K562 (cell line): ENCODE measurements at regions not wholly inside any gene's neighbourhood (a gene's known extent, or its start where the extent isn't known, plus 50 kb on each side); places are given as distances from the start of the nearest gene placed in this dataset.

Experiments used
- ATAC-seq: fragments of 200-7000 bp; cut with Tn5 transposase; 3 replicates; pipeline ENCODE4 v1.9.1; 2020; ENCODE audit warnings: moderate library complexity
- BruUV-seq: library from RNA; stranded (reverse); fragments of 400-500 nt; replicated peaks from 2 replicates; lab custom pipeline; 2021; lab: Mats Ljungman, UMichigan
- CTCF ChIA-PET: fragments of 300-600 bp; formaldehyde crosslinking; extraction: SDS; loops from one replicate; lab custom pipeline; 2021; ENCODE audit warnings: low intra/inter-chr PET ratio; lab: Yijun Ruan, JAX
- POLR2A ChIA-PET: fragments of 300-600, 350-650 bp; sonication (Branson Sonifier 250); formaldehyde crosslinking; extraction: SDS; loops from one replicate; lab custom pipeline; 2021; ENCODE audit warnings: antibody characterized with exemption, inconsistent platforms; lab: Yijun Ruan, JAX
- DNase-seq, 4 experiments: peaks; one replicate each; pipeline versions ENCODE4 v3.0.0 to v3.0.0-alpha.2; 2011 to 2018; ENCODE audit warnings: low spot score in 3 of 4, mixed read lengths in 3 of 4; ENCODE audit errors: extremely low read depth in 1 of 4
- FAIRE-seq: peaks from 2 replicates; lab custom pipeline; 2011; peaks lifted over from hg19 to GRCh38; lab: Jason Lieb, UNC
- H2AFZ ChIP-seq: 2 replicates; pipeline ENCODE4 v1.6.0; 2011; ENCODE audit warnings: low read depth, low read length, control low read depth, inconsistent platforms
- H3K27ac ChIP-seq: fragments of 200-600 bp; 3 replicates; pipeline ENCODE4 v1.8.0; 2011; ENCODE audit warnings: low read depth, mild to moderate bottlenecking, control low read depth, inconsistent platforms, low read length, moderate library complexity, mixed read lengths; ENCODE audit errors: extremely low read depth
- H3K27me3 ChIP-seq, 2 experiments: fragments of 300-600 bp in 1 of 2; 2 replicates in 1 of 2; 3 replicates in 1 of 2; pipeline versions ENCODE4 v1.6.0 to v1.8.0; 2011; ENCODE audit warnings: inconsistent platforms in 2 of 2, low read length in 2 of 2, mild to moderate bottlenecking in 1 of 2, mixed read lengths in 1 of 2, moderate library complexity in 1 of 2; ENCODE audit not compliant: control insufficient read depth in 2 of 2, insufficient read depth in 2 of 2
- H3K36me3 ChIP-seq: fragments of 300-600 bp; 3 replicates; pipeline ENCODE4 v1.8.0; 2011; ENCODE audit warnings: mild to moderate bottlenecking, low read length, inconsistent platforms; ENCODE audit not compliant: control insufficient read depth, insufficient read depth
- H3K4me1 ChIP-seq, 2 experiments: fragments of 200-600 bp in 1 of 2; replicated peaks in 1 of 2; 2 replicates in 1 of 2; 3 replicates in 1 of 2; pipeline versions ENCODE4 v1.5.1 to v1.8.0; 2011; ENCODE audit warnings: inconsistent platforms in 2 of 2, low read length in 2 of 2, mild to moderate bottlenecking in 1 of 2, mixed read lengths in 1 of 2, moderate library complexity in 1 of 2; ENCODE audit not compliant: control insufficient read depth in 2 of 2, insufficient read depth in 2 of 2
- H3K4me2 ChIP-seq: 2 replicates; pipeline ENCODE4 v1.6.1; 2011; ENCODE audit warnings: low read length, control low read depth, inconsistent platforms, mixed read lengths; ENCODE audit not compliant: insufficient read depth
- H3K4me3 ChIP-seq: fragments of 200-600 bp; sonication (generic), shearing (Covaris generic); 2 replicates; pipeline ENCODE4 v1.5.1; 2016; ENCODE audit warnings: control low read depth, inconsistent platforms
- H3K79me2 ChIP-seq: fragments of 200-600 bp; 3 replicates; pipeline ENCODE4 v1.8.0; 2011; ENCODE audit warnings: low read length, inconsistent platforms; ENCODE audit not compliant: control insufficient read depth, insufficient read depth
- H3K9ac ChIP-seq, 2 experiments: 2 replicates each; pipeline versions ENCODE4 v1.6.0 to v1.6.1; 2011; ENCODE audit warnings: low read depth in 2 of 2, low read length in 2 of 2, control low read depth in 1 of 2, inconsistent platforms in 1 of 2, mild to moderate bottlenecking in 1 of 2, mixed read lengths in 1 of 2; ENCODE audit not compliant: insufficient read depth in 1 of 2
- H3K9me1 ChIP-seq: one replicate; pipeline ENCODE4 v1.6.0; 2011; ENCODE audit warnings: inconsistent platforms, mild to moderate bottlenecking, low read length, moderate library complexity; ENCODE audit not compliant: control insufficient read depth, insufficient read depth
- H3K9me3 ChIP-seq: replicated peaks from 2 replicates; pipeline ENCODE4 v1.5.1; 2011; ENCODE audit warnings: low read depth, low read length, inconsistent platforms; ENCODE audit not compliant: control insufficient read depth, insufficient read depth
- H4K20me1 ChIP-seq: replicated peaks from 2 replicates; pipeline ENCODE4 v1.6.1; 2011; ENCODE audit warnings: low read length, inconsistent platforms, mixed read lengths; ENCODE audit not compliant: control insufficient read depth, insufficient read depth
- ARID3A ChIP-seq: IDR thresholded peaks from 2 replicates; pipeline ENCODE4 v1.6.1; 2012; ENCODE audit warnings: low read depth, low read length, improper control_type of control experiment, borderline replicate concordance
- DEAF1 ChIP-seq: fragments of 450-650 bp; formaldehyde crosslinking; IDR thresholded peaks from 2 replicates; pipeline ENCODE4 v1.4.0; 2020; ENCODE audit warnings: mild to moderate bottlenecking, moderate library complexity
- DMBX1 ChIP-seq: fragments of 250-450 bp; sonication (Bioruptor Pico); IDR thresholded peaks from 2 replicates; pipeline ENCODE4 v1.8.0; 2022; ENCODE audit warnings: inconsistent platforms, mild to moderate bottlenecking, moderate library complexity, borderline replicate concordance
- ETV5 ChIP-seq: sonication (generic); formaldehyde crosslinking; IDR thresholded peaks from 2 replicates; pipeline ENCODE4 v1.4.0; 2020; ENCODE audit warnings: low read depth, mild to moderate bottlenecking, missing genetic modification reagents
- ZBTB1 ChIP-seq: sonication (generic); formaldehyde crosslinking; IDR thresholded peaks from 2 replicates; pipeline ENCODE4 v1.8.1; 2023; ENCODE audit warnings: missing genetic modification reagents, low read depth, mild to moderate bottlenecking, borderline replicate concordance
- ZBTB33 ChIP-seq: sonication (generic); formaldehyde crosslinking; IDR thresholded peaks from 2 replicates; pipeline ENCODE4 v1.8.1; 2023; ENCODE audit warnings: mild to moderate bottlenecking, missing genetic modification reagents
- ZNF224 ChIP-seq: sonication (generic); formaldehyde crosslinking; IDR thresholded peaks from 2 replicates; pipeline ENCODE4 v1.8.0; 2022; ENCODE audit warnings: mild to moderate bottlenecking, missing genetic modification reagents
- WGBS: fragments of 100-300 bp; shearing (Covaris generic); methylation state at CpG from one replicate; pipeline ENCODE4 v1.1.6; 2016; ENCODE audit warnings: low coverage, mixed read lengths; ENCODE audit not compliant: insufficient coverage; ENCODE audit errors: missing lambda C conversion rate; 5-methylcytosine and 5-hydroxymethylcytosine counted together
- in situ Hi-C: fragments of 300-500 bp; cut with MboI; formaldehyde crosslinking; loops from 4 replicates; pipeline ENCODE4 v1.15.0; 2018; ENCODE audit warnings: inconsistent platforms, mixed read lengths
- intact Hi-C: fragments of 100-400 bp; cut with micrococcal nuclease; formaldehyde crosslinking; loops from 2 replicates; pipeline ENCODE4 v1.14.2; 2022

GRCh38 chr5:26578002-26578401 is 460.4 kb downstream of the CDH9 start (continued):
- TF ChIP-seq ZBTB33 (no peak), ZBTB1 (no peak), DMBX1 (CRISPR knock-in tag) (no peak), ETV5 (CRISPR knock-in tag) (no peak), ARID3A (no peak)

DNA sequence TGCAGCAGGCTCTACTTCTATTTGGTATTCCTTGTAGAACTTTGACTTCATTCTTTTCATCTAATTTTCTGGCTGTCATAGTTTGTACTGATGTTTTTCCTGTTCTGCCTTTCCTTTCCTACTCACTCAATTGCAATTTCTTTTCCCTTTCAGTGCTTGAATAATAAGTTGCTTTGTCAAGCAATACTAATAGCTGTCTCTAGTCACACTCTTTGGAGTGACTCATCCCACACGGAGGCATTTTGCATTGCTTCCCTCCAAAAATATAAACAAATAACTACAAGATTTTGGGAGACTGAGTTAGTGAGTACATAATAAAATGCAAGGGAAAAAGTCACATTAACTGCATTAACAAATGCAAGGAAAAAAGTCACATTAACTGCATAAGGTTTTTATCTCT is 465.9 kb downstream of the CDH9 start:
- H3K36me3 ChIP-seq = no peaks in the 10 kb centered on the region

More for the DNA sequence above, 465.9 kb downstream of the CDH9 start:
- ChIA-PET CTCF (no interaction called here), POLR2A (no interaction called here)
- Histone ChIP-seq H4K20me1 (no peaks in the 10 kb centered on the region), H3K9me3 (no peaks in the 10 kb centered on the region), H3K79me2 (no peaks in the 10 kb centered on the region), H3K4me2 (no peak overlapping the region), H3K27ac (no peak overlapping the region), H2AFZ (no peak overlapping the region), H3K9ac (no peak overlapping the region), H3K4me1 (no peaks in the 10 kb centered on the region), H3K4me3 (no peak overlapping the region), H3K9me1 (no peaks in the 10 kb centered on the region), H3K27me3 (no peaks in the 10 kb centered on the region)
- no peak for ATAC-seq
- intact Hi-C loops = no loop called here
- BruUV-seq = no TSS peak
- 7% methylated on average over 1 of the region's 1 CpG for WGBS
- FAIRE-seq = no peak
- DNase-seq = no peak
- TF ChIP-seq DEAF1 (CRISPR knock-in tag) = no peak
- no peak for TF ChIP-seq ZNF224 (CRISPR knock-in tag)
- TF ChIP-seq, all 486 proteins: peak for 0
- in situ Hi-C loops = no loop called here
